ENCODE measurements at regions not wholly inside any gene's neighbourhood (a gene's known extent, or its start where the extent isn't known, plus 50 kb on each side); places are given as distances from the start of the nearest gene placed in this dataset.

GRCh38 chr2:41705634-41706033 lies 342.2 kb upstream of the PKDCC start:
- DNase-seq: no peak

- no peak for DNase-seq
Measured at GRCh38 chr2:41706286-41706685, 341.5 kb upstream of the PKDCC start.

DNA sequence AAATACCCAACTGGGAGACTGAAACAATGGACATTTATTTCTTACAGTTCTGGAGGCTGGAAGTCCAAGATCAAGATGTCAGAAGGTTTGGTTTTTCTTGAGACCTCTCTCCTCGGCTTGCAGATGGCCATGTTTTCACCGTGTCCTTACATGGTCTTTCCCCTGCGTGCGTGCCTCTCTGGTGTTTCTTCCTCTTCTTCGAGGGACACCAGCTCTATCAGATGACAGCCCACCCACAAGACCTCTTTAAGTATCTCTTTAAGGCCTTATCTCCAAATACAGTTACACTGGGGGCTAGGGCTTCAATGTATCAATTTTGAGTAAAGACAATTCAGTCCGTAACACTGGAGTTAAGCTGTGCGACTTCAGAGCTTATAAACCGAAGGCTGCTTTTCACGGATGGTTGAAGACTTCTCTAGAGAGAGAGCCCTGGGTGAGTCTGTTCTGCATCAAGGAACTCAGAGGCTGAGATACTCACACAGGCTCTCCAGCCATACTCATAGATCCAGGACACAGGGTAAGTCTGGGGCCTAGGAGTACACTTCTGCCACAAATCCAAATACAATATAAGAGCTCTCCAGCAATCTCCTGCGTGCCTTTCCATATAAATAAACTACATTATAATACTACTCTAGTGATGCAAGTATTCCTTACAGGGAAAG lies 339.9 kb upstream of the PKDCC start:
- no peak for DNase-seq

- DNase-seq: no peak
Measured at GRCh38 chr2:41709702-41710599, 337.9 kb upstream of the PKDCC start.

DNA sequence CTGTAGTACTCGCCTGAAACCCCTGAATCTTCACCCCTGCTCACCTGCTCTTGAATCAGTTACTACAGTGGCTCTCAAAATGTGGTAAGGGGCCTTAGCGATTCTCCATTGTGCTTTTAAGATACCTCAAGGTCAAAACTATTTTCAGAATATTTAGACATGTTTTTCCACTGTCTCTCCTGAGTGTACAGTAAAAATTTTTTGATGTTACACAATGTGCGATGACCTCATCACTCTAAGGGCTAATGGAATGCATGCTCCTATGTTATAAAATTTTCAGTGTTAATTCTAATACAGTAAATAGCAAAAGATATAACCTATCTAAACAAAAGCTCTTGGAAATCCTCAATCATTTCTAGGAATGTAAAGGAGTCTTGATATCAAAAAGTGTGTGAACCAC lies 336.9 kb upstream of the PKDCC start:
- no peak for DNase-seq

- no peak for DNase-seq
Measured at GRCh38 chr2:41711736-41712135, 336.1 kb upstream of the PKDCC start.

DNA sequence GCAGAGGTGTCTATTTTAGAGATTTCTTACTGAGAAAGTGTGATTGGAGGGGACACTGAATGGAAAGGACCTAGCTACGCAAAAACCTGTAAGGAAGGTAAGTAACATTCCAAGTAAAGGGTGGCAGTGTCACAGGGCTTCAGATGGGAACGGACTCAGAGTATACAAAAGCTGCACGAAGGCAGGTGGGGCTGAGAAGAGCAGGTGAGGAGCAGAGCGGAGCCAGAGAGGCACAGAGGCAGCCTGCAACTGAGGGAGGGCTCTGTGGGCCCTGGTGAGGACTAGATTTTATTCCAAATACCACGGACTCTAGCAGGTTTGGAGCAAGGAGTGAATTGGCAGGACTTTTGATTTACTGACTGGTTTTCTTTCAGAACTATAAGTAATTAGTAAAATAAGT lies 331.3 kb upstream of the PKDCC start:
- DNase-seq: no peak

DNA sequence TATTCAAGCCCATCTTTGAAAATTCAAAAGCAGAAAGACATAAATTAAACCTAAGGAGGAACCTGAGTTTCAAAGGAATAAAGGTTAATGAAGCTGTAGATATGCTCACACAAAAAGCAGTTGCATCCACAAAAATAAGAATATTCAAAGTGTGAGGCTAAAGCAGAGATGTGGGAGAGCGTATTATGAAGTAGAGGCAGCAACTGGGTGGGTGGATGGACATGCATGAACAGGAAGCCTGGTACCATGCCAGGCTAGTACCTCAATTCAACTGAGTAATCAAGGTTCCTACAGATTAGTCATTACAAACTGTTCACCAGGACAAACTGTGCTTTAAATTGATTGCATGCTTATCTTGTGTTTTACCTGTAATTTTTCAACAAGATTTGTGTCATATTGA lies 330.0 kb upstream of the PKDCC start:
- no peak for DNase-seq

DNA sequence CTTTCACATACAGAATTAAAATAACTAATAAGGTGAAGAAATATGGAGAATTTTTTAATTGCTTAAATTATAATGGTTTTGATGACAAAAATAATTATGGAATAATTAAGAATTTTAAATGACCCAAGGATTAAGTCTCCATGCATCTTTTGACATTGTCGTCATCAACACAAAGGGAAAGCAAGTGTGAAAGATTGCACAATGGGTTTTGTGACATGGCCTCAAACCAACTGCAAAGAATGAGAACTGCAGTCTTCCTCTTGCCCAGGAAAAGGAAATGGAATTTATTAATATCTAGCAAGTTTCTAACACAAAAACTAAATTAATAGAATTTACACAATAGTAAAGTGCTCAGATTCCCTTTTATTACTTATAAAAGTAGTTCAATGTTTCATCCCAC lies 329.1 kb upstream of the PKDCC start:
- no peak for DNase-seq

DNA sequence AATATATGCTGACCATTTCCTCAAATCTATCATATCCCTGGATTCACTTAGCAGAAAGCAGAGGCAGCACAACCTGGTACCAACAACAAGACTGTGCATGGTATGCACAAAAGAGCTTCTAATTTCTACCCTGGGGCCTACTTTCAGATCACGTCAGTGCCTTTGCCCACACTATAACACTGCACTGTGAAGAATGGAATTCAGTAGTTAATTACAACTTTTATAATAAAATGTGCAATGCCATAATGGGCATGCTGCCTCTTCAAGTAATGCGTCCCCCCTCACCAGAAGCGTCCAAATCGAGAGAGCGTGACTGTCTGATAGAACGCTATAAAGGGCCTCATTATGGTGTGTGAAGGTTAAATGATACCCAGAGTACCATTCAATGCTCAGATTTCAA lies 328.1 kb upstream of the PKDCC start:
- DNase-seq: no peak

- DNase-seq: peak; percentile 39
Measured at GRCh38 chr2:41720331-41721251, 327.2 kb upstream of the PKDCC start.

DNA sequence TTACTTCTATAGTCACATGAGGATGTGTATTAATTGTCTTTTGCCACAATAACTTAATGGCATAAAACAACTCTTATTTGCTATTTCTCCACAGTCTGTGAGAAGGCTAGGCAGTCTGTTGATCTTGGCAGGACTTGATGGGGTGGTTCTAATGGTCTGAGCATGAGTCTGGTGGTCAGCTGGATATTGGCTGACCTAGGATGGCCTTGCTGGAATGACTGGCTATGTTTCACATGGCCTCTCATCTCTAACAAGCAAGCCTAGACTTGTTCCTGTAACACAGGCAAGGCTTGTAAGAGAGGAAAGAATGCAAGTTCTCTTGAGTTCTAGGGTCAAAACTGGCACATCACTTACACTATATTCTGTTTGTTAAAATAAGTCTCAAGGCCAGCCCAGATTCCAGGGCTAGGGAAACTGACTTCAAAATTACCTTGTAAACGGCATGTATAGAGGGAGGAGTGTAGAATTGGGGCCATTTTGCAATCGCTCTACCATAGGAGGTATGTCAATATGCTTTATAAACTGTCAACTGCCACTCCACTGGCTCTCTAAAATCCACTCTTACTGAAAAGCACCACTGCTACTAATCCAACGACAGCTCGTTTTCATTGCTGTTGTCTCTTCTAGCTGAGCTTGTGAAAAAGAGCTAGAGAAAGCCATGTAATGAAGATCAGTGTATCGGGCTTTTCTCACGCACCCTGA lies 325.0 kb upstream of the PKDCC start:
- DNase-seq: no peak

GRCh38 chr2:41723526-41723925 lies 324.3 kb upstream of the PKDCC start:
- DNase-seq: no peak

DNA sequence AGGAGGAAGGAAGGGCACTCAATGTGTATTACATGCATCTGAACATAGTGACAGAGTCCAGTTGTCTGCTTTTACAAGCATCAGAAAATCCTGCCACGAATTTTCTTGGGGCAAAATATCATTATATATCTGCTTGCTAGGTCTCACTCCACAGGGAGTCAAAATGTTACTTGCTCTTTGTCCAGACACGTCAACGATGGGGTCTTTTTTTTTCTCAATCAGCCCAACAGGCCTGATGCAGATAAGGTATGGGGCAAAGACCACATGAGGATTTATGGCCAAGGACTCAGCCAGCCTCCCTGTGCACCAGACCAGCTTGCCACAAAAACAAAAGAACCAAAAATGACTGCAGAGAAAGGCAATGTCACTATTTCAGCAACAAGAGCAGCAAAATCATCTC lies 323.4 kb upstream of the PKDCC start:
- DNase-seq: no peak

GRCh38 chr2:41725901-41726300 lies 321.9 kb upstream of the PKDCC start:
- no peak for DNase-seq

GRCh38 chr2:41726364-41726763 lies 321.5 kb upstream of the PKDCC start:
- no peak for DNase-seq

GRCh38 chr2:41727152-41727551 lies 320.7 kb upstream of the PKDCC start:
- DNase-seq: no peak

DNA sequence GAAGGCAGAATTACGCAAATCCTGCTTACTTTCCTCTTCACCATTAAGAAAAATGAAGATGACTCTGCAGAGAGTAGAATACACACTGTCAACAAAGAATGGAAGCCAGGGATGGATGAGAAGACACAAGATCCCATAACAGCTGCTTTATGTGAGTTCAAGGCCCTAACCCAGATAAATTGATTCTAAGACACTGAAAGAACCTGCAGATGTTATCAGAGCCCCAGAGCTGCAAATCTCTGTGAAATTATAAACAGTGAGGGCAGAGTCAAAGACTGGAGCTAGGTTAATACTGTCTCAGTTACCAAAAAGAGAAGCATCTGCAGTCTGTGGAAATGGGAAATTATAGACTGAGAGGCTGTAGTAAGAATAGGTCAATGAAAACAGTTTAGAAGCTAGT lies 320.1 kb upstream of the PKDCC start:
- DNase-seq: no peak

GRCh38 chr2:41728788-41729338 lies 319.0 kb upstream of the PKDCC start:
- DNase-seq: no peak

DNA sequence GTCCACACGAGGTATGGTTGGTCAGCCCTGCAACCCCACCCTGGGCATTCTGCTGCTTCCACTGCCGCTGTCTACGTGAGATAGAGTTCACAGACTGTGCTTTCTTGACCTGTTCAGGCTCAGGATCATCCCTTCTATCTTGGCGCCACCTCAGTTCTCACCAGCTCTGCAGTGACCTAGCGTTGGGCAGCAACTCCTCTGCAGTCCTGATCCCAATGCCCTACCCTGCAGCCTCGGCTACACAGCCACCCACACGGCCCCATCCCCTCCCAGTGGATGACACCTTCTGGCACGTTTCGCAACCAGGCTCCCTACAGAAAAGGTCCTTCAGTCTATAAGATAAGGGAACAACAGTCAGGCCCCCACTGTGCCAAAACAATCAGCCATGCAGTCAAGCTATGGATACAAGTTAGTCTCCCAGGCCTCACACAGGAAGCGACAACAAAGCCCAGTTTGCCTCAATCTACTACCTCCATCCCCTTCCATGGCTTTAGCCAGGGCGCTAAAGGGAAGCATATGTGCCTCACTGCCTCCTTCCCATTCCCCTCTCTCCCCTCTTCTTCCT lies 317.9 kb upstream of the PKDCC start:
- DNase-seq: no peak

GRCh38 chr2:41735006-41735405 lies 312.8 kb upstream of the PKDCC start:
- DNase-seq: no peak

DNA sequence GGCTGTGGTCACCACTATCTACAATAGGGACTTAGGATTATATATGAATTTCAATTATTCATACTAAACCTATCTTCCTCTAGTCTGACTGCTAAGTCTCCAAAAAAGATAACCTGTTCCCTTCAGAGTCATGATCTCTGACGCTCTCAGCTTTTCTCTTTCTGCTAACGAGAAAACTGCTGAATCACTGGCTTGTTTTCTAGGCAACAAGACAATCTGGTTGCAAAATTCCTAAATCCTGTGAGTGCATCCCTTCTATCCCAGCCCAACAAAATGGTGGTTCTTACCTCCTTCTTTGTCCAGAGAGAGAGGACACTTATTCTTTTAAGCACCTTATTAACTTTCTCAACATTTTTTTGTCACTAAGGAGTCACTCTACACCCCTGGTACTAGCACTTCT lies 312.3 kb upstream of the PKDCC start:
- DNase-seq: no peak

Measured in left hindlimb (tissue), 1 donor.